ENCODE measurements at regions not wholly inside any gene's neighbourhood (a gene's known extent, or its start where the extent isn't known, plus 50 kb on each side); places are given as distances from the start of the nearest gene placed in this dataset.

DNA sequence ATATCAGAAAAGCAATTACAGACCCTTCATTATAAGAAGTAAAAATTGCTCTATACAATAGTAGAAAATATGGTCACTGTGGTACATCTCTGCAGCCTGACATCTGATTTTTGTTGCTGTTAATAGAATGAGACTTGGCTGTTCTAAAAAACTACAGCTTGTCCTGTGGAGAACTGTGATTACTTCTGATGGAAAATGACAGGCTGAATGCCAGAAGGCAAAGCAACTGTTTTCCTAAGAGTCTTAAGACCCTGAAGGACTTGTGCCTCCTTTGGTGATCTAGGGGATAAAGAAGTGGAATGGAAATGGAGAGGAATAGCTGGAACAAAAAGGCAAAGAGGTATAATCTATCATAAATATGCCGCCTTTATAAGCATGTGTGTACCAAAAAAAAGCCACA lies 314.8 kb downstream of the BCHE start:
- DNase-seq (ENCODE audit: insufficient read length, low spot score) (no peak), FAIRE-seq (no peak)
- TF ChIP-seq, protein P1, sequence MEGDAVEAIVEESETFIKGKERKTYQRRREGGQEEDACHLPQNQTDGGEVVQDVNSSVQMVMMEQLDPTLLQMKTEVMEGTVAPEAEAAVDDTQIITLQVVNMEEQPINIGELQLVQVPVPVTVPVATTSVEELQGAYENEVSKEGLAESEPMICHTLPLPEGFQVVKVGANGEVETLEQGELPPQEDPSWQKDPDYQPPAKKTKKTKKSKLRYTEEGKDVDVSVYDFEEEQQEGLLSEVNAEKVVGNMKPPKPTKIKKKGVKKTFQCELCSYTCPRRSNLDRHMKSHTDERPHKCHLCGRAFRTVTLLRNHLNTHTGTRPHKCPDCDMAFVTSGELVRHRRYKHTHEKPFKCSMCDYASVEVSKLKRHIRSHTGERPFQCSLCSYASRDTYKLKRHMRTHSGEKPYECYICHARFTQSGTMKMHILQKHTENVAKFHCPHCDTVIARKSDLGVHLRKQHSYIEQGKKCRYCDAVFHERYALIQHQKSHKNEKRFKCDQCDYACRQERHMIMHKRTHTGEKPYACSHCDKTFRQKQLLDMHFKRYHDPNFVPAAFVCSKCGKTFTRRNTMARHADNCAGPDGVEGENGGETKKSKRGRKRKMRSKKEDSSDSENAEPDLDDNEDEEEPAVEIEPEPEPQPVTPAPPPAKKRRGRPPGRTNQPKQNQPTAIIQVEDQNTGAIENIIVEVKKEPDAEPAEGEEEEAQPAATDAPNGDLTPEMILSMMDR (IDR thresholded peaks at IDR 0.05; ENCODE audit: insufficient read depth, missing control alignments): no peak

DNA sequence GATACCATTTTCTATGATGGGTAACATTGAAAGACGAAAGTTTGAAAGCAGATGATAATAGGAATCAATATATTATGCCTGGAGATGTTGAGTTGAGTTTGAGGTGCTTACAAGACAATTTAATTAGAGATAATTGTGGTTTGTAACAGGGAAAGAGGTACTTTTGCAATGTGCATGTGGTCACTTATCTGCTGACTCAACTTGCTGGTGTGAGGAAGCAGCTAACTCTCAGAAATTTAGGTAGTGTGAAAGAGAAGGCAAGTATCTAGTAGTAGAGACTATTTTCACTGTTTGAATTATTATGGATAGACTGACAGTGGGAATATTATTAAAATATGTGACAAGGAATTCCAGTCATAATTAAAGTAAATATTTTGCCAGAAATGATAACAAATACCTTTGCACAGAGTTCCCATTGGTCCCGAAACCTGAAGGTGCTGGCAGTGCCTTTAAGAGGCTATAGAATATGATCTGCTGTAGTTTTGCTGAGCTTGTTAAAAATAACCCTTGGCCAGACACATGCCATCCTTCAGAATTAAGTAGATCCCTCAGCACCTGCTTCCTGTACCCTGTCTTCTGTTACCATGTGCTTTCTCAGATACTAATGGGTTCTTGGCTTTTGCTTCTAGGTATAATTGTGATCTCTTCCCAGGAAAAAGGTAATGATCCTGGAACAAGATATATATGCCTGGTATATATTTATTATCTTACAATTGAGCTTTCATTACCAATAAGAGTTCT lies 315.9 kb downstream of the BCHE start:
- DNase-seq (ENCODE audit: insufficient read length, low spot score) (no peak), FAIRE-seq (no peak)
- TF ChIP-seq, protein P1 (IDR thresholded peaks at IDR 0.05; ENCODE audit: insufficient read depth, missing control alignments): no peak

DNA sequence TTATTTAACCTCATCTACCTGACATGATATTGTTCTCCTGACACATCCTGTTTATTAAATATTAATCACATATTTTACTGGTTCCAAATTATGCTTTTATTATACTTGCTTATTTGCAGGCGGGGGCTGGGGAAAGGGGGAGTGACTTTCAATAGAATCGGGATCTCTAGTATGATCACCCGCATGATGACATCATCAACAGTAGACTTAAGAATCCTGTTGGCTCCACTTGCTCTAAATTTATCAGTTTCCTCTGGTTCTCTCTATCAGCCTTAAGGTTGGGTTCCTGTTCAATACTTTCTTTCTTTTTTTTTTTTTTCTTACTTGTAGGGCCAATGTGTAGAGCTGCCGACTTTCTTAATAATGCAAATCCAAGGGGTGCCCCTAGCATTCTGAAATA lies 317.5 kb downstream of the BCHE start:
- FAIRE-seq (no peak), DNase-seq (ENCODE audit: insufficient read length, low spot score) (no peak)
- TF ChIP-seq, protein P1 (IDR thresholded peaks at IDR 0.05; ENCODE audit: insufficient read depth, missing control alignments): no peak

DNA sequence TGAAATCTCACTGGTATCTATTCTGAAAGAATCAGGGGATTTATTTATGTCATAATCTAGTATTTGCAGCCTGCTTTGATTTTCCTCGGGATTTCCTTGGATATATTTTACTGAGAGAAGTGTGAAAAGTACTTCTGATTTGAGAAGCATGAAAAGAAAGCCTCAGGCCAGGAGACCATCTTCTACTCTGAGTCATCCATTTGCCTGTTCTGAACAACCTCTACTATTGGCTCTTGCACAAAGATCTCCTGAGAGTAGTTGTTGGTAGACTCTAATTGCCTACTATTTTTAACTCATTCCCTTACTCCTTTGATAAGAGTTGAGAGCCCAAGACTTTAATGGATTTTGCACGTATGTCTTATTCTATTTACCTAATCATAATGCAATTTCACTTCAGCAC lies 318.9 kb downstream of the BCHE start:
- TF ChIP-seq, protein P1 (IDR thresholded peaks at IDR 0.05; ENCODE audit: insufficient read depth, missing control alignments): no peak
- FAIRE-seq: no peak
- DNase-seq (ENCODE audit: insufficient read length, low spot score): no peak

DNA sequence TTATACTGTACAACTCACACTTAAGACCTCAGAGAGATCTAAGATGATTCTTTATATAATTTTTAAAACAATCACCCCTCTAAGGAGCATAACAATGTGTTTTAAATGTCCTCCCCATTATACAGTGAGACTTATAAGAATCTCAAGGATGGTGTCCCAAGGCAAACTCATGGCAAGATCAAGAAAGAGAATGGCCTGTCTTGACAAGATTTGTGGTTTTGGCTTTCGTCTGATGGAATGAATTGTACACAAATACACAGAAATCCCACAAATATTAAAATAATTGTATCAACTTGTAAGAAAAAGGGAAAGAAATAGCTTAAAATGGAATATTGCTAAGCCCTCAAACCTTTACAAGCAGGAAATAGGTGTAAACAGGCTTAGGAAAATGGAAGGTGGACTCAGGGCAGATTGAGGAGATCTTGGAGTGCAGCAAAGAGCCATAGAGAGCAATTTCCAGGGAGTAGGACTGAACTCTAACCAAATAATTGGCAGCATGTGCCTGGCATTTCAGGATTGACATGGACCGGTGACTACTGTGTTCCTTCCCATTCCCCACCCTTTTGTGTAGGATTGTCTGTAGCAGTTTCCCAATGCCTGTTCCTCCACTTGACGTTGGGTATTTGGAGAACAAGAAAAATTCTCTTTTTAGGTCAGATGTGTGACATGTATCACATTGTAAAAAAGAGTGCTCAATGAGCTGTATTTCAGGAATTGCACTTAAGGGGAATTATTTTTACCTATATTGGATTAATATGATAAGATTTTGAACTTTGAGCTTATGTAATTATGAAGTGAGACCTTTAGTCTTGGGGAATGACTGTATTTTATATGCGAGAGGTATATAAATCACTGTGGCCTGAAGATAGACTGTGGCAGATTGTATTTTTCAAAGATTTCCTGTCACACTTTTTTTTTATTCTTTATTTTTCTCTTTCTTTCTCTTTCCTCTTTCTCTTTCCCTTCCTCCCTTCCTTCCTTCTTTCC lies 317.8 kb upstream of the SLITRK3 start:
- DNase-seq (ENCODE audit: insufficient read length, low spot score): no peak
- no peak for FAIRE-seq

DNA sequence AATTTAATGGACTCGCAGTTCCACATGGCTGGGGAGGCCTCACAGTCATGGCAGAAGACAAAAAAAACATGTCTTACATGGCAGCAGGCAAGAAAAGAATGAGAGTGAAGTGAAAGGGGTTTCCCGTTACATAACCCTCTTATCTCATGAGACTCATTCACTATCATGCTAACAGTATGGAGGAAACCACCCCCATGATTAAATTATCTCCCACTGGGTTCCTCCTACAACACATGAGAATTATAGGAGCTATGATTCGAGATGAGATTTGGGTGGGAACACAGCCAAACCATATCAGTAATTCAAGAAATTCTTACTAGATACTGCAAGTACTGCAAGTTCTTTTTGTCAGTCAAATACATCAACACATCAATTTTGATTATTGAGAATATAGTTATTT lies 311.4 kb upstream of the SLITRK3 start:
- DNase-seq (ENCODE audit: insufficient read length, low spot score) (no peak), FAIRE-seq (no peak)
- TF ChIP-seq, protein P1 (IDR thresholded peaks at IDR 0.05; ENCODE audit: insufficient read depth, missing control alignments): no peak

More for the DNA sequence above, 317.8 kb upstream of the SLITRK3 start:
- TF ChIP-seq, protein P1 (IDR thresholded peaks at IDR 0.05; ENCODE audit: insufficient read depth, missing control alignments): no peak
